ENCODE measurements at regions not wholly inside any gene's neighbourhood (a gene's known extent, or its start where the extent isn't known, plus 50 kb on each side); places are given as distances from the start of the nearest gene placed in this dataset.

DNA sequence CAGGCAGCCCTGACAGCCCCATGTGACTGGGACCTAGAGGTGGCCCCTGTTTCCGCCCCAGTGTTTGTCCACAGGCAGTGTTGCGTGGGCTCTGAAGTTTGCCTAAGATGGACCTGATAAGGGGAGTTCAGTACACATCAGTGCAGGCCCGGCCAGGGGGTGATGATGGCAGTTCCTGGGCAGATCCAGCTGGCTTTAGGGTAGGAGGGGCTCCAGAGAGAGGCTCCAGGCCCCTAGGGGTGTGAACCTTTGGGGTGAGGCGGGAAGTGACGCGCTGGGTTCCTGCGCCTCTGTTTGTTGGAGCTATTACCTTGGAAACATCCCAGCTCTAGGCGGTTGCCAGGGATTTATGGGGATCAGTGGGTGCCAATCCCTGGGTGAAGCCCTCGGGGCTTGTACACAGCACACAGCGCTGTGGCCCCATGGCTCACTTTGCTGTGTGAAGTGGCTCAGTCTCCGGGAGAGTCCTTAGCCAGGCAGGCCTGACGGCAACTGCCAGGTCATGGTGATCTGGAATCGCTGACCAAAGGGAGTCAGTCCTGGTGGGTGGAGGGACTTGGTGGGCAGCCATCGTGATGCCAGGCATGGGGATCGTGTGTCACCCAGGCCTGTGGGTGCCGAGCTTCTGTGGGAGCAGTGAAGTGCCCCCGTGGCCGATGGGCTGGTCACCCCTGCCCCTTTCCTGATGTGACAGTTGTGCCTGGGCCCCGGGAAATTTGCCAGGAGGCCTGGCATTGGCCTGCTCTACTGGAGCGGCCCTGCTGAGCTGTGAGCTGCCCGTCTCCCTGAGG, 146.1 kb downstream of the SEC14L1 start (continued):
- TF ChIP-seq, protein P1, sequence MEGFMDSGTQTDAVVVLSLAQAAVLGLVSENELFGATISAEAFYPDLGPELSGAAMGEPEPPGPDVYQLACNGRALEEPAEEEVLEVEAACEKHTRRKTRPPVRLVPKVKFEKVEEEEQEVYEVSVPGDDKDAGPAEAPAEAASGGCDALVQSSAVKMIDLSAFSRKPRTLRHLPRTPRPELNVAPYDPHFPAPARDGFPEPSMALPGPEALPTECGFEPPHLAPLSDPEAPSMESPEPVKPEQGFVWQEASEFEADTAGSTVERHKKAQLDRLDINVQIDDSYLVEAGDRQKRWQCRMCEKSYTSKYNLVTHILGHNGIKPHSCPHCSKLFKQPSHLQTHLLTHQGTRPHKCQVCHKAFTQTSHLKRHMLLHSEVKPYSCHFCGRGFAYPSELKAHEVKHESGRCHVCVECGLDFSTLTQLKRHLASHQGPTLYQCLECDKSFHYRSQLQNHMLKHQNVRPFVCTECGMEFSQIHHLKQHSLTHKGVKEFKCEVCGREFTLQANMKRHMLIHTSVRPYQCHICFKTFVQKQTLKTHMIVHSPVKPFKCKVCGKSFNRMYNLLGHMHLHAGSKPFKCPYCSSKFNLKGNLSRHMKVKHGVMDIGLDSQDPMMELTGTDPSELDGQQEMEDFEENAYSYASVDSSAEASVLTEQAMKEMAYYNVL (CRISPR knock-in tag; IDR thresholded peaks at IDR 0.05; ENCODE audit: borderline replicate concordance) = peak; percentile 86; the same call in 1 of the 2 replicates
- TF ChIP-seq ZNF556 (CRISPR knock-in tag; IDR thresholded peaks at IDR 0.05; ENCODE audit: borderline replicate concordance) (peak; percentile 96), ZNF136 (CRISPR knock-in tag; IDR thresholded peaks at IDR 0.05; ENCODE audit: low read depth) (peak; percentile 81; the same call in 1 of the 2 replicates), ZNF335 (CRISPR knock-in tag; IDR thresholded peaks at IDR 0.05) (peak; percentile 77; the same call in 1 of the 2 replicates), ZNF781 (CRISPR knock-in tag; IDR thresholded peaks at IDR 0.05; ENCODE audit: borderline replicate concordance, not compliant biosample characterization) (peak; percentile 71), NR2F1 (CRISPR knock-in tag; IDR thresholded peaks at IDR 0.05) (peak in 1 of 2 experiments; percentile 90), CENPX (CRISPR knock-in tag; IDR thresholded peaks at IDR 0.05) (no peak), ZSCAN9 (CRISPR knock-in tag; IDR thresholded peaks at IDR 0.05; ENCODE audit: borderline replicate concordance) (peak; percentile 96), ZNF260 (CRISPR knock-in tag; IDR thresholded peaks at IDR 0.05; ENCODE audit: borderline replicate concordance, low read depth) (no peak), ZNF549 (CRISPR knock-in tag; IDR thresholded peaks at IDR 0.05) (no peak), GLI4 (CRISPR knock-in tag; IDR thresholded peaks at IDR 0.05; ENCODE audit: borderline replicate concordance) (no peak), SNAI1 (CRISPR knock-in tag; IDR thresholded peaks at IDR 0.05; ENCODE audit: borderline replicate concordance) (no peak; the same call in 1 of the 2 replicates), NAIF1 (CRISPR knock-in tag; IDR thresholded peaks at IDR 0.05; ENCODE audit: borderline replicate concordance) (peak; percentile 76; the same call in 1 of the 2 replicates), ZNF562 (CRISPR knock-in tag; IDR thresholded peaks at IDR 0.05; ENCODE audit: borderline replicate concordance) (no peak), CHD4 (IDR thresholded peaks at IDR 0.05; ENCODE audit: borderline replicate concordance, low read length) (no peak)
- TF ChIP-seq, protein P2, sequence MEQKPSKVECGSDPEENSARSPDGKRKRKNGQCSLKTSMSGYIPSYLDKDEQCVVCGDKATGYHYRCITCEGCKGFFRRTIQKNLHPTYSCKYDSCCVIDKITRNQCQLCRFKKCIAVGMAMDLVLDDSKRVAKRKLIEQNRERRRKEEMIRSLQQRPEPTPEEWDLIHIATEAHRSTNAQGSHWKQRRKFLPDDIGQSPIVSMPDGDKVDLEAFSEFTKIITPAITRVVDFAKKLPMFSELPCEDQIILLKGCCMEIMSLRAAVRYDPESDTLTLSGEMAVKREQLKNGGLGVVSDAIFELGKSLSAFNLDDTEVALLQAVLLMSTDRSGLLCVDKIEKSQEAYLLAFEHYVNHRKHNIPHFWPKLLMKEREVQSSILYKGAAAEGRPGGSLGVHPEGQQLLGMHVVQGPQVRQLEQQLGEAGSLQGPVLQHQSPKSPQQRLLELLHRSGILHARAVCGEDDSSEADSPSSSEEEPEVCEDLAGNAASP (CRISPR knock-in tag; IDR thresholded peaks at IDR 0.05; ENCODE audit: borderline replicate concordance) = peak; percentile 96
- TF ChIP-seq, protein P3, sequence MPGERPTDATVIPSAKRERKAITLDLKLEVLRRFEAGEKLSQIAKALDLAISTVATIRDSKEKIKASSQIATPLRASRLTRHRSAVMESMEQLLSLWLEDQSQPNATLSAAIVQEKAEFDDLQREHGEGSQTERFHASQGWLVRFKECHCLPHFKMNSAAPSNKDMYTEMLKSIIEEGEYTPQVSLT (CRISPR knock-in tag; IDR thresholded peaks at IDR 0.05; ENCODE audit: borderline replicate concordance, low read depth) = no peak; the same call in 1 of the 2 replicates
- TF ChIP-seq, protein P4, sequence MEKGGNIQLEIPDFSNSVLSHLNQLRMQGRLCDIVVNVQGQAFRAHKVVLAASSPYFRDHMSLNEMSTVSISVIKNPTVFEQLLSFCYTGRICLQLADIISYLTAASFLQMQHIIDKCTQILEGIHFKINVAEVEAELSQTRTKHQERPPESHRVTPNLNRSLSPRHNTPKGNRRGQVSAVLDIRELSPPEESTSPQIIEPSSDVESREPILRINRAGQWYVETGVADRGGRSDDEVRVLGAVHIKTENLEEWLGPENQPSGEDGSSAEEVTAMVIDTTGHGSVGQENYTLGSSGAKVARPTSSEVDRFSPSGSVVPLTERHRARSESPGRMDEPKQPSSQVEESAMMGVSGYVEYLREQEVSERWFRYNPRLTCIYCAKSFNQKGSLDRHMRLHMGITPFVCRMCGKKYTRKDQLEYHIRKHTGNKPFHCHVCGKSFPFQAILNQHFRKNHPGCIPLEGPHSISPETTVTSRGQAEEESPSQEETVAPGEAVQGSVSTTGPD (CRISPR knock-in tag; IDR thresholded peaks at IDR 0.05) = no peak; the same call in 1 of the 2 replicates
- TF ChIP-seq, protein P5, sequence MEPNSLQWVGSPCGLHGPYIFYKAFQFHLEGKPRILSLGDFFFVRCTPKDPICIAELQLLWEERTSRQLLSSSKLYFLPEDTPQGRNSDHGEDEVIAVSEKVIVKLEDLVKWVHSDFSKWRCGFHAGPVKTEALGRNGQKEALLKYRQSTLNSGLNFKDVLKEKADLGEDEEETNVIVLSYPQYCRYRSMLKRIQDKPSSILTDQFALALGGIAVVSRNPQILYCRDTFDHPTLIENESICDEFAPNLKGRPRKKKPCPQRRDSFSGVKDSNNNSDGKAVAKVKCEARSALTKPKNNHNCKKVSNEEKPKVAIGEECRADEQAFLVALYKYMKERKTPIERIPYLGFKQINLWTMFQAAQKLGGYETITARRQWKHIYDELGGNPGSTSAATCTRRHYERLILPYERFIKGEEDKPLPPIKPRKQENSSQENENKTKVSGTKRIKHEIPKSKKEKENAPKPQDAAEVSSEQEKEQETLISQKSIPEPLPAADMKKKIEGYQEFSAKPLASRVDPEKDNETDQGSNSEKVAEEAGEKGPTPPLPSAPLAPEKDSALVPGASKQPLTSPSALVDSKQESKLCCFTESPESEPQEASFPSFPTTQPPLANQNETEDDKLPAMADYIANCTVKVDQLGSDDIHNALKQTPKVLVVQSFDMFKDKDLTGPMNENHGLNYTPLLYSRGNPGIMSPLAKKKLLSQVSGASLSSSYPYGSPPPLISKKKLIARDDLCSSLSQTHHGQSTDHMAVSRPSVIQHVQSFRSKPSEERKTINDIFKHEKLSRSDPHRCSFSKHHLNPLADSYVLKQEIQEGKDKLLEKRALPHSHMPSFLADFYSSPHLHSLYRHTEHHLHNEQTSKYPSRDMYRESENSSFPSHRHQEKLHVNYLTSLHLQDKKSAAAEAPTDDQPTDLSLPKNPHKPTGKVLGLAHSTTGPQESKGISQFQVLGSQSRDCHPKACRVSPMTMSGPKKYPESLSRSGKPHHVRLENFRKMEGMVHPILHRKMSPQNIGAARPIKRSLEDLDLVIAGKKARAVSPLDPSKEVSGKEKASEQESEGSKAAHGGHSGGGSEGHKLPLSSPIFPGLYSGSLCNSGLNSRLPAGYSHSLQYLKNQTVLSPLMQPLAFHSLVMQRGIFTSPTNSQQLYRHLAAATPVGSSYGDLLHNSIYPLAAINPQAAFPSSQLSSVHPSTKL (CRISPR knock-in tag; IDR thresholded peaks at IDR 0.05) = peak; percentile 94

All from HepG2 (cell line).